C1 segment of cervical spinal cord (tissue), 14 donors: ENCODE measurements at regions not wholly inside any gene's neighbourhood (a gene's known extent, or its start where the extent isn't known, plus 50 kb on each side); places are given as distances from the start of the nearest gene placed in this dataset.

ENCODE experiments used
- DNase-seq, 14 donors: peaks; one replicate each; lab custom pipeline; 2025; lab: John Stamatoyannopoulos, UW

DNA sequence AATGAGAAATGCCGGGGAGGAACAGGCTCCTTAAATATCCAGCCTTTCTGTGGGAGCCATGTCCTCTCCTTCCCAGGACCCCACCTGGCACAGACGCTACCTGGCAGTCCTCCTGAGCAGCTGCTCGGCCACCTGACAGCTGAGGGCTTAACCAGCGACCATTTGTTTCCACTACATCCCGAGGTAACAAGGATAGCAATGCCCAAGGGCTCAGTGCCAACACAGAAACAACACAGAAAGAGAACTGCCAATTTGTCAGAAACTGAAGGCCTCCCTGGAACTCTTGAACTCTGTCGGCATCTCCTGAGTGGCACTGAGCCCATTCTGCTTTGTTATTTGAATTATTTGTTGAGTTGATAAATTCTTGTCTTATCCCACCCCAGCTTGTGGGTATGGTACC, 122.2 kb upstream of the ARHGAP28 start:
- DNase-seq = no peak

- DNase-seq = no peak
Observed at GRCh38 chr18:6609666-6610264, 119.8 kb upstream of the ARHGAP28 start.

DNA sequence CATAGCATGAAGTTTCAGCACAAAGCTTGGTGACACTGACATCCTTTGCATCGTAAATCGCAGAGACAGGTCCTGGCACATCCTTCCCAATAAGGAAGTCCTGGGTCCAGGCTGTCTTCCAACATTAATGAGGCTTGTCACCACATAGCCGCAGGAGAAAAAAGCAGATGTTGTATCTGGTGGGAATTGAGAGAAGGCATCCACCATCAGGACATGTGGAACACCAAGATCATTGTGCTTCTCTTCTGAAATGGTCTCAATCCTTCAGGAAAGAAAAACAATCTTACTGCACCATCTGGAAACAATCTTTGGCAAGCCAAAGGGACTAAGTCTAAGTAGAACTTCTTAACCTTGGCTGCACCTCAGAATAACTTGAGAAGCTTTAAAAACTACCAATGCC, 119.0 kb upstream of the ARHGAP28 start:
- DNase-seq = no peak

DNA sequence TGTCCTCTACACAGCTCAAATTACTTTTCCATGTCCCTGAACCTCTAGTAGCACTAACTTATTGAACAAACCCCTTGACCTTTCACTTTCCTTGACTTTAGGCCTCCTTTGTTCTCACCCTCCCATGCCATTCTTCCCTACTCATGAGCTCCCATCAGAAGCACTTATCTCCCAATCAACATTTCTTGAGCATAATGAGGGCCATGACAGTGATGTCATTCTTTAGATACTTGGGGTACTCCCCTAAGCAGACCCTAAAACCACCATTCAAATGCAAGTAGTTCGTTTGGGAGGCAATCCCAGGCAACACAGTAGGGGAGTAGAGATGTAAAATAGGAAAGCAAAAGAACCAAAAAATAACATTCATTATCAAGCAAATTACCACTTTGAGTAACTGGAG, 115.9 kb upstream of the ARHGAP28 start:
- DNase-seq = no peak

DNA sequence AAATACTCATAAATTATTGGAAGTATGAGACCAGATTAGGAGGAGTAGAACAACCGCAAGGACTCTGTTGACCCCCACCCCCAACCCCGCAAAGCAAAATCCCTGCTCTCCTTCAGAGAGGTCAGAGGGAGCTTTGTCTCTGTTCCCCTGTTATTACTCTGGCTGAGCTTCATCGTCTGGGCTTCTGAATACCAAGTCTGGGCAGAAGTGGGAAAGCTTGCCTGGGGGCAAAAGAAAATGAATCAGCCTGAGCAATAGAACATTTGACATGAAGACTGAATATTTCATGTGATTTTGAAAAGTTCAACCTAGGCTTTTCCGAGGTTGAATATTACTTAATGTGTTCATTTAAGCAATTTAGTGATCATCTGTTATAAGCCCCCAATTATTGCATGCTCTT, 114.6 kb upstream of the ARHGAP28 start:
- no peak for DNase-seq

DNA sequence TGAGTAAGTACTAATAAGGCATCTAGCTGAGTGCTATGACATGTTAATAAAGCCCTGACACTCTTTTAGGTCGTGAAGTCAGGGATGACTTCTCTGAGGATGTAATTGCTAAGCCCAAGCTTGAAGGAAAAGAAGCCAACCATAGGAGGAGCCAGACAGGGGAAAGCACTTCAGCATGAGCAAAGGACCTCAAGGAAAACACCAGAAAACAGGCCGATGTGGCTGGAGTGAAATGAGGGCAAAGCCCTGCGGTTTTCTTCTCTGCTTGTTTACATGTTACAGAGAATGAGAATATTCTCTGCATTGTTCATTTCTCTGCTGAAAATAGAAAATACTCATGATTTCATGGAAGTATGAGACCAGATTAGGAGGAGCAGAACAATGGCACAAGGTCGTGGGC, 112.5 kb upstream of the ARHGAP28 start:
- DNase-seq = no peak

DNA sequence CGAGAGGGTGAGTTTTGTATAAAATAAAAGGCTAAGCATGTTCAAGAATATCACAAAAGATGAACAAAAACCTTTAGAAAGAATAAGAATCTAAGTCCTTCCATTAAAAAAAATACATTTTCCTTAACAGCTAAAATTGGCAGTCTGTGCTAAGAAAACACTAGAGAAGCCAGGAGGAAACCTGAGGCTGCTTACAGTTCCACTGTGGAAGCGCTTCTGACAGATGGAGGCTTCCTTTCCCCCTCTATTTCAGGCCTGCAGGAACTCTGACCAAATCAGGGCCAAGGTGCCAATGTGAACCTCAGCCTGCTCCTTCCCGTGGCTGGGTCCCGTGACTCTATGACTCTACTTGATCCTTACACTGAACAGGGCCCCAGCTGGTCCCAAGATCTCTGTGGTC, 108.1 kb upstream of the ARHGAP28 start:
- DNase-seq = no peak

DNA sequence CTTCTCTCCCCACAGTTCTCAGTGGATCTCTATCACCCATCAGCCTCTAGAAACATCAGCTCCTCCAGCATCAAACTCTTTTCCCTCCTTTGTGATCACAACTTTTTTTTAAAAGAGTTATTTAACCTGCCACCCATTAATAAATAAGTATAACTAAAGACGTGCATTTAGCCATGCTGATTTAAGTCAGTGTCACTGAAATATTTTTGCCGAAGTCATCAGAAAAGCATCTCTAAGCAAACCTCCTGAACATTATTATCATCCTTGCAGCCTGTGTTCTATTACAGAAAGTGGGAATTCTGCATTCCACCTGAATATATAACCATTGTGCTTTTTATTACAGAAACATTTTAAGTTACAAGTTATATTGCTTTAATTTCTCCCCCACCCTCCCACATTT, 106.2 kb upstream of the ARHGAP28 start:
- DNase-seq = no peak

DNA sequence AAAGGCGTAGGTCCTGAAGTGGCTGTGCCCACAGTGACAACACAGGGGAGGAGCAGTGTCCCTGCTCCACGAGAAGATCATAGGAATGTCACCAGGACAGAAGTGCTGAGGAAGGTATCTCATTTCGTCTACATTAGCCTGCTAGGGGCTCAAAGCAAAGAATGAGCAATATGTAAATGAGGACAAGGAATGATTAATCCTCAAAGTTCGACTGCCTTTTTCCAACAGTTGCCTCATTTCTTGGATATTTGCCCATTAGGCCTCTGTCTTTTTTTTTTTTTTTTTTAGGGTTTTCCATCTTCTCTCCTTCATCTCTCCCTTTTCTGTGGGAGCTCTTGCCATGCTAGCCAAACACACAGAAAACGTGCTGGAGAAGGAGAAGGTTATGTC, 105.2 kb upstream of the ARHGAP28 start:
- no peak for DNase-seq

- DNase-seq = no peak
Observed at GRCh38 chr18:6624661-6625311, 104.7 kb upstream of the ARHGAP28 start.

GRCh38 chr18:6625481-6625880, 104.0 kb upstream of the ARHGAP28 start:
- no peak for DNase-seq

DNA sequence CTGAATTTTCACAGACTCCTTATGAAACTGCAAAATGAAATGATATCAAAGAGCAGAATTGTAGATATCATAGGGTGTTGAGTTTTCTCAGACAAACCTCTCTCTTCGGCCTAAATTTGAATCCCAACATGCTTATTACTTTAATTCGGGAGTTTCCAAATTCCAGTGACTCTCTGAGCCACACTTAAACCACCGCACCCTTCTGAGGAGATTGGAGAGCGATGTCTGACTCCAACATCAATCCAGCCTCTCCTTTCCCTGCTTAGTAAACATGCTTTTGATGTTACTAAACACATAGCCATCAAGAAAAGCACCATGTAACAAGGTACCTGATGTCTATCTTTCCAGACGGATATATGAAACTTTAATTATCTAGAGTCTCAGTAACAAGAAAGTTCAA, 103.1 kb upstream of the ARHGAP28 start:
- DNase-seq = no peak

- DNase-seq = no peak
Observed at GRCh38 chr18:6627645-6628044, 101.9 kb upstream of the ARHGAP28 start.

DNA sequence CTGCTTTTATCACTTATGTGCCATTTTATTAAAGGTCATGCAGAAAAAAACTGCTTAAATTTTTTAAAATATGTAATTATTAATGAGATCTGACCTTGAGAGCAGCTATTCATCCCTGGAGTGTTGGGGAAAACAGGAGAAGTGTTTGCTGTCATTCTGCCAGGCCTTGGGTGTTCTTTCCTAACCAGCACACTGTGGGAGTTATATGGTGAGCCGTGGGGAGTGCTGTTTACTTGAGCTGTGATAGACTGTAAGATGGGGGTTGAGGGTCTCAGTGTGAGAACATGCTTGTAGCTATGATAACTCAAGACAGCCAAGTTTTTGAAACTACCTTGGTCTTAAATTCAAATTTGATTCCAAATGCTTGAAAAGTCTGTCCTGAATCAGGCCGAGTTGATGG, 101.3 kb upstream of the ARHGAP28 start:
- no peak for DNase-seq

- DNase-seq = no peak
Observed at GRCh38 chr18:6629635-6630140, 99.8 kb upstream of the ARHGAP28 start.

DNA sequence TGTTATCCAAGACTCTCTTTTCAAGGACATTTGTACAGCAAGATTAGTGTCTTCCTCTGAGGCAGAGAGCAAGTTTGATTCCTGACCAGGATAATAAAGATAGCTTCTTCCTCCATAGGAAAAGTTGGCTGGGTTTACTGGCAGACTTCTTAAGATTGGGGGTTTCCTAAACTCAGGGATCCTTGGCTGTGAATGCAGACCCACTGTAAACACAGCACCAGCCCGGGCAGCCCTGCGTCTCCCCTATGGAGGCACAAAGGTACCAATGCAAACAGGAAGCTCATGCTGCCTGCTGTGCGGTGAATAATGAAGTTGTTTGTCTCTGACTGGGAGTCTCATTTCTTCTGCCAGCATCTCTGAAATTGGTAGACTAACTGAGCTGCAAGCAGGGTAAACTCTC, 96.2 kb upstream of the ARHGAP28 start:
- DNase-seq = no peak

- no peak for DNase-seq
Observed at GRCh38 chr18:6636091-6636490, 93.4 kb upstream of the ARHGAP28 start.

DNA sequence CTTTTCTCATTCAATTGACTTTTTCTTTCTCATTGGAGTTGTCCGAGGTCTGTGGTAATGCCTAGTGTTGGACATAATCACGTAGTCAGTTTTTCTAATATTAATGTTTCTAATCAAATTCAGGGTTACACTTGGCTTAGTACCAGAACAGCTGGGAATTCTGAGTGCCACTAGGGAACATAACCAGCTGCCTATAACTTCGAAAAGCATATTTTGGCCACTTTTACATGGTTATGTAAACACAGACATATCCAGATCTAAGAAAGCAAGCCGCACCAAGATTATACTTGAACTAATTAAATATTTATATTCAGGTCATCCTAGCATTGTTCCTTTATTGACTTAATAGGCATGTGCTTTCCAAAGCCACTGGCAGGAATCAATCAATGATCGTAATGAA, 91.1 kb upstream of the ARHGAP28 start:
- DNase-seq = no peak

DNA sequence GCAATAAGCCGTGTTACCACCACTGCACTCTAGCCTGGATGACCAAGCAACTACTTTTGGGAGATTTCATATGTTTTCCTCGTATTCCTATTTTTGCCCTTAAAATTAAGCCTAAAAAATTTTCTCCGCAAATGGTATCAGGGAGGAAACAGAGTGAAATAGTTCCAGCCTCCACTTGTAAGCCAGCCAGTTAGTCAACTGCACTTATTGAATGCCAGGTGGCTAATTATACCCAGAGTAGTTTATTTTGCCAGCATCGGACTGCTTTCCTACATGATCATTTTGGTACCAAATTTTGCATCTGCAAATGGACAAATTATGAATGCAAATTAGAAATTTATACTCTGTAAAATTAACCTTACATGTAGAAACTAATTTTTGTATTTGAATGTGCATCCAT, 90.2 kb upstream of the ARHGAP28 start:
- DNase-seq = no peak

GRCh38 chr18:6644836-6645627, 84.5 kb upstream of the ARHGAP28 start:
- DNase-seq = no peak

DNA sequence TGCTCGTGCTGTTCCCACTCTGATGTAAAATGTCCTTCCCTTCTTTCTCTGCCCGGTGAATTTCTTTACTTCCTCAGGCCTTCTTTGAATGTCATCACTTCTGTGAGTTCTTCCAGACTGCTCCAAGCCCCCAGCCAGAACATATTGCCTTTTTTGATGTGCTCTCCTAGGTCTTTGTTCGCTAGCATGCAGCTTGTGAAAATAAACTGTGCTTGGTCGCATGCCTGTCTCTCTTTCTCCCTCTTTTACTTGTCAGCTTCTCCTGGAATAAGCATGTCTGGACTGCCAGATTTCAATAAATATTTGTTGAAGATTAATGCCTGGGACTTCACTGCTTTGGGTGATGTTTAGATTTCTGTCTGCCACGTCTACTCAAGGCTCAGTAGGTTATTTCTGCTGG, 82.7 kb upstream of the ARHGAP28 start:
- DNase-seq = no peak

GRCh38 chr18:6648581-6648980, 80.9 kb upstream of the ARHGAP28 start:
- no peak for DNase-seq
